Calu3 (cell line): ENCODE measurements at regions not wholly inside any gene's neighbourhood (a gene's known extent, or its start where the extent isn't known, plus 50 kb on each side); places are given as distances from the start of the nearest gene placed in this dataset.

Experiments used
- BruUV-seq: library from RNA; stranded (reverse); fragments of 400-500 nt; replicated peaks from 2 replicates; lab custom pipeline; 2021; lab: Mats Ljungman, UMichigan
- CTCF ChIA-PET: fragments of 300-600 bp; sonication (Branson Sonifier 250); formaldehyde crosslinking; loops from one replicate; lab custom pipeline; 2022; ENCODE audit warnings: antibody characterized with exemption; lab: Charles Lee
- DNase-seq: peaks from one replicate; pipeline ENCODE4 v3.0.0; 2022
- H3K27ac Mint-ChIP-seq: one replicate; pipeline ENCODE4 v1.8.0; 2022; ENCODE audit warnings: mixed read lengths; ENCODE audit not compliant: unreplicated experiment
- H3K27me3 Mint-ChIP-seq: one replicate; pipeline ENCODE4 v1.8.0; 2022; ENCODE audit warnings: mixed read lengths; ENCODE audit not compliant: unreplicated experiment
- H3K36me3 Mint-ChIP-seq: one replicate; pipeline ENCODE4 v1.8.0; 2022; ENCODE audit warnings: mild to moderate bottlenecking, moderate library complexity, mixed read lengths; ENCODE audit not compliant: insufficient read depth, unreplicated experiment
- H3K4me1 Mint-ChIP-seq: one replicate; pipeline ENCODE4 v1.8.0; 2022; ENCODE audit warnings: mild to moderate bottlenecking, low read depth, mixed read lengths; ENCODE audit not compliant: unreplicated experiment
- H3K4me3 Mint-ChIP-seq: one replicate; pipeline ENCODE4 v1.8.0; 2022; ENCODE audit warnings: mild to moderate bottlenecking, low read depth, moderate library complexity, mixed read lengths; ENCODE audit not compliant: unreplicated experiment
- H3K9me3 Mint-ChIP-seq: one replicate; pipeline ENCODE4 v1.8.0; 2022; ENCODE audit warnings: low read depth, mixed read lengths; ENCODE audit not compliant: unreplicated experiment
- CTCF ChIP-seq: fragments of 200-600 bp; IDR thresholded peaks from one replicate; pipeline ENCODE4 v1.8.0; 2022; ENCODE audit warnings: antibody characterized with exemption; ENCODE audit not compliant: unreplicated experiment
- intact Hi-C: fragments of 100-400 bp; cut with micrococcal nuclease; formaldehyde crosslinking; loops from one replicate; pipeline ENCODE4 v1.10.0; 2022; ENCODE audit not compliant: unreplicated experiment

DNA sequence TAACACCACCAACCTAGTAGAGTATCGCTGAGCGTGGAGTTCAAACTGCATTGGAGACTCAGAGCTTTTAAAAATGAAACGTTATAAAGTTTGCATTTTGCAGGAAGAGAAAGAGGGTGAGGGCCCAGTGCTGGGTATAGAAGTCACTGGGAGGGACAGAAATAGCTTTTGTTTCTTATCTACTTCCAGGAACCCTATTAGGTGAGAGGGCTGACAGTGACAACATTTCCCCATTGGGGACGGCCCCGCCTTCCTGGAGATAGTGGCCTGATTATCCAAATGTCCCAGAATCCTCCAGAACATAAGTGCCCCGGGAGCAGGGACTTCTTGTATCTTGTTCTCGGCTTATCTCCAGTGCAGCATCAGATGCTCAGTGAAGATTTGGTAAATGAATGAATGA, 574.9 kb downstream of the PTPRU start:
- intact Hi-C loops: no loop called here
- CTCF ChIA-PET: interaction anchor here (0.6 to 1.0 kb wide), 2 partner anchors 148 to 276 kb away, joined by 3 to 4 read pairs; no protein-coding TSS in a partner anchor
- no peaks in the 10 kb centered on the region for H3K9me3 Mint-ChIP-seq
- H3K36me3 Mint-ChIP-seq: no peaks in the 10 kb centered on the region
- TF ChIP-seq CTCF: no peak
- no peak for DNase-seq
- H3K27ac Mint-ChIP-seq: no peak overlapping the region
- H3K27me3 Mint-ChIP-seq: peaks cover 43% of the 10 kb centered on the region
- H3K4me1 Mint-ChIP-seq: no peaks in the 10 kb centered on the region
- BruUV-seq: no TSS peak
- H3K4me3 Mint-ChIP-seq: no peak overlapping the region

GRCh38 chr1:29810121-29811120, 574.1 kb downstream of the PTPRU start:
- Mint-ChIP-seq H3K4me3 (no peak overlapping the region), H3K27me3 (peaks cover 38% of the 10 kb centered on the region), H3K36me3 (no peaks in the 10 kb centered on the region), H3K4me1 (no peaks in the 10 kb centered on the region), H3K27ac (no peak overlapping the region), H3K9me3 (no peaks in the 10 kb centered on the region)
- no peak for DNase-seq
- no TSS peak for BruUV-seq
- CTCF ChIA-PET: interaction anchor here (0.6 kb wide), 1 partner anchor 275 kb away, joined by 4 read pairs; no protein-coding TSS in a partner anchor
- TF ChIP-seq CTCF: no peak
- intact Hi-C loops: no loop called here

DNA sequence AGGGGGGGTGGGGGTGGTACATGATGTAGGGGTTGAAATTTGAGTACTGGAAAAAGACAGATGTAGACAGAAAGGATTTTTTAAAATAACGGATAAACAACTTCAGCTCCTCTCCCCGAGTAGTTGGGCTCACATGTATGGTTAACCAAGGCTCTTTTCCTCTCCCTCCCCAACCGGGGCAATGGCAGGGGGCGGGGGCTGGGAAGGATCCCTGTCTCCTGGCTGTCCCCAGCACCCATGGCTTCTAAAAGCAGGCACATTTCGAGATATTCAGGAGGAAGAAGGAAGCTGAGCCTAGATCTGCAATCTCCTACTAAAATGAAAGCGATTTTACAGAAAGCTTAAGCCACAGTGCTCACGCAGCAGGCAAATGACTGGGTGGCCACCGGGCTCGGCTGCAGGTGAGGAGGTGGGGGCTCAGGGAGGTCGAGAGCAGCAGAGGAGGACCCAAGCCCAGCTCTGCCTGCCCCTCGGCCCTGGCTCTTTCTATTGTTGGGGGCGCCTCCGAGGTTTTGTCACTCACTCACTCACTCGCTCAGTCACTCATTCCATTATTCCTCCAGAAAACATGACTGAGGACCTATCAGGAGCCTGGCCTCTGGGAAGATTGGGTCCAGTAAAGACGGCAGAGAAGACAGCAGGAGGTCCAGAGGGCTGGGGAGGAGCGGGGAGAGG, 573.3 kb downstream of the PTPRU start:
- no peaks in the 10 kb centered on the region for H3K4me1 Mint-ChIP-seq
- no peak overlapping the region for H3K4me3 Mint-ChIP-seq
- TF ChIP-seq CTCF: no peak
- no TSS peak for BruUV-seq
- CTCF ChIA-PET: interaction anchor here (0.5 to 0.7 kb wide), 3 partner anchors 11 to 468 kb away, joined by 3 to 7 read pairs (median 3); no protein-coding TSS in a partner anchor
- H3K27me3 Mint-ChIP-seq: peaks cover 41% of the 10 kb centered on the region
- intact Hi-C loops: no loop called here
- no peaks in the 10 kb centered on the region for H3K36me3 Mint-ChIP-seq
- no peak for DNase-seq
- no peak overlapping the region for H3K27ac Mint-ChIP-seq
- no peaks in the 10 kb centered on the region for H3K9me3 Mint-ChIP-seq

DNA sequence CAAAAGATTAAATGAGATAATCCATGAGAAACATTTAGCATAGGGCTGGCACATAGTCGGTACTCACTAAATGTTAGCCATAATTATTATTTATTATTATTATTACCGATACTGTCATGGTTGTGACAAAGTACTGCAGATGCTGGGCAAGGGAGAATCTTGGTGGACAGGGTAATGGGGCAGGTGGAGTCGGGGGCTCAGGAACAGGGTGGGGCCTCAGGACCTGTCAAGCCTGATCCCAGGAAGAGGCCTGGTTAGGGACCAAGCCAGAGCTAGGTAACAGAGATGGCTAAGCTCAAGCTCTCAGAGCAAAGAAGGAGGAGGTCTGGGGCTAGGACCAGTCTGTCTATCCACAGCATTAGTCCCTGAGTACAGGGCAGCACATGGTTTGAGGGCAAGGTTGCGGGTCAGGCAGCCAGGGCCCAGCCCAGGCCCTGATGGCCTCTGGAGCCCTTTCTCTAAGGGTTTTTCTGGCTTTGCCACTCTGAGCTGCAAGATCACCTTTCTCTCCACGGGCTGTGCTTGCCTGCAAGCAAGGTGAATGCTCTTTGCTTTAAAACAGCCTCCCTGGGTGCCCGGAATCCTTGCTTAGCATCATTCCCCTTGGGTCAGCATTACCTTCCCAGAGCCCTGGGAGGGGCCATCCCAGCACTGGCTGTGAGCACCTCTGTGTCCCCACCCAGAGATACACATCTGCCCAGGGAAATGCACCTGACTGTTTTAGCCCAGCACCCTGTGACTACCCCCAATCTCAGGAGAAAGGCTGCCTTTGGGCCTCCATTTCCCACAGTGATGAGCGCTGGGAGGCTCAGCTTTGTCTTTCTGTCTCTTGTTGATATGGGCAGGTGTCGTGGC, 572.0 kb downstream of the PTPRU start:
- Mint-ChIP-seq H3K36me3 (no peaks in the 10 kb centered on the region), H3K27ac (no peak overlapping the region), H3K9me3 (no peaks in the 10 kb centered on the region), H3K27me3 (peaks cover 53% of the 10 kb centered on the region), H3K4me3 (no peak overlapping the region), H3K4me1 (no peaks in the 10 kb centered on the region)
- no TSS peak for BruUV-seq
- CTCF ChIA-PET: interaction anchor here (0.6 kb wide), 1 partner anchor 325 kb away, joined by 7 read pairs; no protein-coding TSS in a partner anchor
- no peak for TF ChIP-seq CTCF
- intact Hi-C loops: no loop called here
- no peak for DNase-seq
